Endothelial cell of umbilical vein (primary cell): ENCODE measurements at regions not wholly inside any gene's neighbourhood (a gene's known extent, or its start where the extent isn't known, plus 50 kb on each side); places are given as distances from the start of the nearest gene placed in this dataset.

Experiments used
- BruUV-seq: library from RNA; stranded (reverse); fragments of 400-500 nt; replicated peaks from 2 replicates; lab custom pipeline; 2021; lab: Mats Ljungman, UMichigan
- CTCF ChIA-PET: fragments of 300-600, 350-600 bp; sonication (Branson Sonifier 250); formaldehyde crosslinking; loops from one replicate; lab custom pipeline; 2021; ENCODE audit warnings: antibody characterized with exemption, inconsistent platforms; lab: Charles Lee
- POLR2A ChIA-PET: fragments of 300-600, 350-600 bp; sonication (Branson Sonifier 250); formaldehyde crosslinking; loops from one replicate; lab custom pipeline; 2021; ENCODE audit warnings: antibody characterized with exemption, inconsistent platforms; lab: Charles Lee
- DNase-seq: peaks from one replicate; pipeline ENCODE4 v3.0.0-alpha.2; 2011; ENCODE audit warnings: low read depth, low spot score
- FAIRE-seq: peaks from 2 replicates; lab custom pipeline; 2011; peaks lifted over from hg19 to GRCh38; lab: Jason Lieb, UNC
- H2AFZ ChIP-seq: 2 replicates; pipeline ENCODE4 v1.6.0; 2012; ENCODE audit warnings: low read depth, low read length, control low read depth, inconsistent platforms
- H3K27ac ChIP-seq: 2 replicates; pipeline ENCODE4 v1.5.1; 2011; ENCODE audit warnings: low read depth, mild to moderate bottlenecking, control low read depth, low read length, moderate library complexity; ENCODE audit not compliant: insufficient read depth
- H3K27me3 ChIP-seq, 2 experiments: 2 replicates each; pipeline versions ENCODE4 v1.6.0 to v1.6.1; 2011; ENCODE audit warnings: low read length in 2 of 2, mixed read lengths in 1 of 2; ENCODE audit not compliant: control insufficient read depth in 2 of 2, insufficient read depth in 2 of 2
- H3K36me3 ChIP-seq, 2 experiments: 2 replicates in 1 of 2; 3 replicates in 1 of 2; pipeline ENCODE4 v1.5.1; 2011; ENCODE audit warnings: low read length in 2 of 2, mild to moderate bottlenecking in 1 of 2, moderate library complexity in 1 of 2; ENCODE audit not compliant: control insufficient read depth in 2 of 2, insufficient read depth in 2 of 2; ENCODE audit errors: extremely low read depth in 1 of 2
- H3K4me1 ChIP-seq: 3 replicates; pipeline ENCODE4 v1.5.1; 2011; ENCODE audit warnings: mild to moderate bottlenecking, low read length; ENCODE audit not compliant: control insufficient read depth, insufficient read depth; ENCODE audit errors: extremely low read depth
- H3K4me2 ChIP-seq: 2 replicates; pipeline ENCODE4 v1.6.1; 2011; ENCODE audit warnings: low read length, control low read depth, mixed read lengths; ENCODE audit not compliant: insufficient read depth
- H3K4me3 ChIP-seq, 3 experiments: fragments of 200-600 bp in 1 of 3; sonication (generic), shearing (Covaris generic) in 1 of 3; replicated peaks in 1 of 3; 2 replicates each; pipeline ENCODE4 v1.5.1; 2011 to 2016; ENCODE audit warnings: control low read depth in 3 of 3, low read length in 3 of 3, mild to moderate bottlenecking in 2 of 3, inconsistent platforms in 1 of 3, low read depth in 1 of 3, moderate library complexity in 1 of 3; ENCODE audit not compliant: insufficient read depth in 1 of 3
- H3K79me2 ChIP-seq: 2 replicates; pipeline ENCODE4 v1.6.0; 2012; ENCODE audit warnings: low read length, inconsistent platforms; ENCODE audit not compliant: control insufficient read depth, insufficient read depth
- H3K9ac ChIP-seq: replicated peaks from 2 replicates; pipeline ENCODE3; 2011; ENCODE audit warnings: low read length, control low read depth; ENCODE audit not compliant: insufficient read depth; ENCODE audit errors: extremely low read depth
- H3K9me1 ChIP-seq: replicated peaks from 3 replicates; pipeline ENCODE4 v1.6.0; 2011; ENCODE audit warnings: mild to moderate bottlenecking, low read length; ENCODE audit not compliant: control insufficient read depth, insufficient read depth; ENCODE audit errors: extremely low read depth
- H3K9me3 ChIP-seq: replicated peaks from 2 replicates; pipeline ENCODE4 v1.5.1; 2012; ENCODE audit warnings: low read length, inconsistent platforms; ENCODE audit not compliant: control insufficient read depth, insufficient read depth
- H4K20me1 ChIP-seq: replicated peaks from 2 replicates; pipeline ENCODE3; 2011; ENCODE audit warnings: mild to moderate bottlenecking, low read length; ENCODE audit not compliant: control insufficient read depth, insufficient read depth; ENCODE audit errors: extremely low read depth
- EZH2 ChIP-seq: IDR thresholded peaks from 2 replicates; pipeline ENCODE4 v1.6.1; 2012; ENCODE audit warnings: borderline replicate concordance, low read depth, mild to moderate bottlenecking, moderate library complexity, low read length, inconsistent platforms; ENCODE audit not compliant: severe bottlenecking
- FOS ChIP-seq: IDR thresholded peaks from 2 replicates; pipeline ENCODE4 v1.6.1; 2011; ENCODE audit warnings: mild to moderate bottlenecking, low read length, moderate library complexity, borderline replicate concordance; ENCODE audit not compliant: insufficient read depth
- GATA2 ChIP-seq: IDR thresholded peaks from 2 replicates; pipeline ENCODE4 v1.7.0; 2011; ENCODE audit warnings: low read depth, mild to moderate bottlenecking, moderate library complexity, mixed read lengths, low read length; ENCODE audit not compliant: insufficient read length, insufficient read depth
- JUN ChIP-seq: IDR thresholded peaks from 2 replicates; pipeline ENCODE4 v1.6.1; 2011; ENCODE audit warnings: borderline replicate concordance, low read depth; ENCODE audit not compliant: insufficient read length, insufficient read depth
- MYC ChIP-seq: IDR thresholded peaks from one replicate; pipeline ENCODE4 v1.6.1; 2011; ENCODE audit warnings: mild to moderate bottlenecking, low read depth, low read length
- POLR2A ChIP-seq: IDR thresholded peaks from 2 replicates; pipeline ENCODE4 v1.6.1; 2012; ENCODE audit warnings: low read depth, mild to moderate bottlenecking, control low read depth, low read length
- POLR2AphosphoS5 ChIP-seq: IDR thresholded peaks from 2 replicates; pipeline ENCODE4 v1.6.1; 2012; ENCODE audit warnings: low read depth, mild to moderate bottlenecking, control low read depth, low read length, moderate library complexity; ENCODE audit not compliant: insufficient read depth
- dilution Hi-C: fragments of 300-500 bp; cut with MboI; formaldehyde crosslinking; loops from one replicate; pipeline ENCODE4 v1.15.0; 2019; ENCODE audit warnings: low sequenced_read_pairs; ENCODE audit not compliant: extremely low pct_ligation_motif_present
- intact Hi-C: fragments of 100-400 bp; cut with micrococcal nuclease; formaldehyde crosslinking; loops from one replicate; pipeline ENCODE4 v1.10.0; 2022
- TF ChIP-seq, protein P1 (sequence below), 2 donors: IDR thresholded peaks; 1 replicate in 1 of 2; 2 replicates in 1 of 2; pipeline ENCODE4 v1.5.1; 2011; ENCODE audit warnings: low read length in 2 of 2, mild to moderate bottlenecking in 2 of 2, moderate library complexity in 2 of 2, control low read depth in 1 of 2, inconsistent platforms in 1 of 2, low read depth in 1 of 2; ENCODE audit not compliant: insufficient read depth in 1 of 2; ENCODE audit errors: extremely low read depth in 1 of 2
- TF ChIP-seq, protein P2 (sequence below): IDR thresholded peaks from 2 replicates; pipeline ENCODE4 v1.6.1; 2011; ENCODE audit not compliant: insufficient read depth, insufficient read length

GRCh38 chr1:109814993-109815786, 51.5 kb upstream of the EPS8L3 start:
- H3K9me1 ChIP-seq, result no peaks in the 10 kb centered on the region
- CTCF ChIA-PET, result interaction anchor here (0.9 to 2.2 kb wide), 3 partner anchors 10 to 169 kb away, joined by 4 to 9 read pairs (median 5); partner anchors contain the start of gene AHCYL1
- no TSS peak for BruUV-seq

More at GRCh38 chr1:109814993-109815786, 51.5 kb upstream of the EPS8L3 start:
- POLR2A ChIA-PET, result no interaction called here
- FAIRE-seq (no peak), DNase-seq (no peak)
- Histone ChIP-seq H3K9me3 (no peaks in the 10 kb centered on the region), H3K79me2 (no peaks in the 10 kb centered on the region), H3K4me1 (no peaks in the 10 kb centered on the region), H3K27me3 (peaks cover 4% of the 10 kb centered on the region in 2 experiments), H3K9ac (no peak overlapping the region), H3K4me3 (no peak overlapping the region), H4K20me1 (no peaks in the 10 kb centered on the region), H3K27ac (no peak overlapping the region), H3K36me3 (no peaks in the 10 kb centered on the region), H3K4me2 (no peak overlapping the region), H2AFZ (no peak overlapping the region)
- intact Hi-C loops (no loop called here), dilution Hi-C loops (no loop called here)
- TF ChIP-seq JUN (no peak), FOS (no peak), MYC (no peak), EZH2 (no peak), POLR2AphosphoS5 (no peak), GATA2 (no peak), POLR2A (no peak)
- TF ChIP-seq, protein P1, sequence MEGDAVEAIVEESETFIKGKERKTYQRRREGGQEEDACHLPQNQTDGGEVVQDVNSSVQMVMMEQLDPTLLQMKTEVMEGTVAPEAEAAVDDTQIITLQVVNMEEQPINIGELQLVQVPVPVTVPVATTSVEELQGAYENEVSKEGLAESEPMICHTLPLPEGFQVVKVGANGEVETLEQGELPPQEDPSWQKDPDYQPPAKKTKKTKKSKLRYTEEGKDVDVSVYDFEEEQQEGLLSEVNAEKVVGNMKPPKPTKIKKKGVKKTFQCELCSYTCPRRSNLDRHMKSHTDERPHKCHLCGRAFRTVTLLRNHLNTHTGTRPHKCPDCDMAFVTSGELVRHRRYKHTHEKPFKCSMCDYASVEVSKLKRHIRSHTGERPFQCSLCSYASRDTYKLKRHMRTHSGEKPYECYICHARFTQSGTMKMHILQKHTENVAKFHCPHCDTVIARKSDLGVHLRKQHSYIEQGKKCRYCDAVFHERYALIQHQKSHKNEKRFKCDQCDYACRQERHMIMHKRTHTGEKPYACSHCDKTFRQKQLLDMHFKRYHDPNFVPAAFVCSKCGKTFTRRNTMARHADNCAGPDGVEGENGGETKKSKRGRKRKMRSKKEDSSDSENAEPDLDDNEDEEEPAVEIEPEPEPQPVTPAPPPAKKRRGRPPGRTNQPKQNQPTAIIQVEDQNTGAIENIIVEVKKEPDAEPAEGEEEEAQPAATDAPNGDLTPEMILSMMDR (IDR thresholded peaks at IDR 0.05; ENCODE audit: extremely low read depth in 1 of 2, insufficient read depth in 1 of 2, low read depth in 1 of 2, low read length in 2 of 2), result no peak
- TF ChIP-seq, protein P2, sequence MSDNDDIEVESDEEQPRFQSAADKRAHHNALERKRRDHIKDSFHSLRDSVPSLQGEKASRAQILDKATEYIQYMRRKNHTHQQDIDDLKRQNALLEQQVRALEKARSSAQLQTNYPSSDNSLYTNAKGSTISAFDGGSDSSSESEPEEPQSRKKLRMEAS, result no peak
